ENCODE measurements at regions not wholly inside any gene's neighbourhood (a gene's known extent, or its start where the extent isn't known, plus 50 kb on each side); places are given as distances from the start of the nearest gene placed in this dataset.

- TF ChIP-seq ZFX (IDR thresholded peaks at IDR 0.05; ENCODE audit: borderline replicate concordance) (no peak), CTCF (IDR thresholded peaks at IDR 0.05) (no peak)
- no peak overlapping the region for H3K27ac ChIP-seq
Measured at GRCh38 chr19:32053861-32054260, 291.5 kb upstream of the ZNF507 start.

- TF ChIP-seq CTCF (IDR thresholded peaks at IDR 0.05) = no peak
- no peak for TF ChIP-seq ZFX (IDR thresholded peaks at IDR 0.05; ENCODE audit: borderline replicate concordance)
- H3K27ac ChIP-seq = no peak overlapping the region
Measured at GRCh38 chr19:32058131-32058530, 287.3 kb upstream of the ZNF507 start.

GRCh38 chr19:32061315-32061714, 284.1 kb upstream of the ZNF507 start:
- TF ChIP-seq ZFX (IDR thresholded peaks at IDR 0.05; ENCODE audit: borderline replicate concordance) (no peak), CTCF (IDR thresholded peaks at IDR 0.05) (no peak)
- no peak overlapping the region for H3K27ac ChIP-seq

GRCh38 chr19:32063601-32064000, 281.8 kb upstream of the ZNF507 start:
- TF ChIP-seq CTCF (IDR thresholded peaks at IDR 0.05) = no peak
- no peak overlapping the region for H3K27ac ChIP-seq

- no peak for TF ChIP-seq ZFX (IDR thresholded peaks at IDR 0.05; ENCODE audit: borderline replicate concordance)
- no peak for TF ChIP-seq CTCF (IDR thresholded peaks at IDR 0.05)
Measured at GRCh38 chr19:32066056-32066455, 279.4 kb upstream of the ZNF507 start.

GRCh38 chr19:32067685-32068084, 277.7 kb upstream of the ZNF507 start:
- TF ChIP-seq CTCF (IDR thresholded peaks at IDR 0.05) = no peak

More at GRCh38 chr19:32066056-32066455, 279.4 kb upstream of the ZNF507 start:
- H3K27ac ChIP-seq = no peak overlapping the region

GRCh38 chr19:32068793-32069192, 276.6 kb upstream of the ZNF507 start:
- H3K27ac ChIP-seq = no peak overlapping the region
- TF ChIP-seq ZFX (IDR thresholded peaks at IDR 0.05; ENCODE audit: borderline replicate concordance) (no peak), CTCF (IDR thresholded peaks at IDR 0.05) (no peak)

More at GRCh38 chr19:32067685-32068084, 277.7 kb upstream of the ZNF507 start:
- no peak overlapping the region for H3K27ac ChIP-seq
